Stomach (tissue), 4 donors: ENCODE measurements at regions not wholly inside any gene's neighbourhood (a gene's known extent, or its start where the extent isn't known, plus 50 kb on each side); places are given as distances from the start of the nearest gene placed in this dataset.

Experiments
- POLR2A ChIP-seq, 4 donors: fragments of 450-650 bp; IDR thresholded peaks; one replicate each; pipeline ENCODE4 v1.6.1; 2016; ENCODE audit warnings: antibody characterized with exemption in 4 of 4, control low read depth in 2 of 4, mild to moderate bottlenecking in 1 of 4, moderate library complexity in 1 of 4
- POLR2AphosphoS5 ChIP-seq, 3 donors: sonication (generic); formaldehyde crosslinking; IDR thresholded peaks; one replicate each; pipeline ENCODE4 v1.6.1; 2016; ENCODE audit warnings: antibody characterized with exemption in 3 of 3
- TF ChIP-seq, protein P1 (sequence below), 7 experiments: fragments of 450-650 bp in 4 of 7; fragments of 200-600 bp in 3 of 7; sonication (generic) in 3 of 7; IDR thresholded peaks; one replicate each; pipeline ENCODE4 v1.5.1; 2016 to 2019; ENCODE audit warnings: antibody characterized with exemption in 7 of 7, control low read depth in 2 of 7, mild to moderate bottlenecking in 1 of 7

- TF ChIP-seq, protein P1, sequence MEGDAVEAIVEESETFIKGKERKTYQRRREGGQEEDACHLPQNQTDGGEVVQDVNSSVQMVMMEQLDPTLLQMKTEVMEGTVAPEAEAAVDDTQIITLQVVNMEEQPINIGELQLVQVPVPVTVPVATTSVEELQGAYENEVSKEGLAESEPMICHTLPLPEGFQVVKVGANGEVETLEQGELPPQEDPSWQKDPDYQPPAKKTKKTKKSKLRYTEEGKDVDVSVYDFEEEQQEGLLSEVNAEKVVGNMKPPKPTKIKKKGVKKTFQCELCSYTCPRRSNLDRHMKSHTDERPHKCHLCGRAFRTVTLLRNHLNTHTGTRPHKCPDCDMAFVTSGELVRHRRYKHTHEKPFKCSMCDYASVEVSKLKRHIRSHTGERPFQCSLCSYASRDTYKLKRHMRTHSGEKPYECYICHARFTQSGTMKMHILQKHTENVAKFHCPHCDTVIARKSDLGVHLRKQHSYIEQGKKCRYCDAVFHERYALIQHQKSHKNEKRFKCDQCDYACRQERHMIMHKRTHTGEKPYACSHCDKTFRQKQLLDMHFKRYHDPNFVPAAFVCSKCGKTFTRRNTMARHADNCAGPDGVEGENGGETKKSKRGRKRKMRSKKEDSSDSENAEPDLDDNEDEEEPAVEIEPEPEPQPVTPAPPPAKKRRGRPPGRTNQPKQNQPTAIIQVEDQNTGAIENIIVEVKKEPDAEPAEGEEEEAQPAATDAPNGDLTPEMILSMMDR (IDR thresholded peaks at IDR 0.05), result no peak
- TF ChIP-seq POLR2A (IDR thresholded peaks at IDR 0.05), result no peak
- TF ChIP-seq POLR2AphosphoS5 (IDR thresholded peaks at IDR 0.05), result no peak
These were observed 362.1 kb upstream of the DACH1 start for GRCh38 chr13:72229067-72229466.
